ENCODE measurements at regions not wholly inside any gene's neighbourhood (a gene's known extent, or its start where the extent isn't known, plus 50 kb on each side); places are given as distances from the start of the nearest gene placed in this dataset.

- no CpG with 5 or more reads among the region's 2 CpGs for WGBS, 2 experiments (ENCODE audit: extremely low coverage in 2 of 2, insufficient read length in 1 of 2)
- intact Hi-C loops (cut with micrococcal nuclease) = no loop called here
Measured at GRCh38 chr12:78645956-78646355, 218.6 kb upstream of the SYT1 start.

More at GRCh38 chr12:78645956-78646355, 218.6 kb upstream of the SYT1 start:
- Histone ChIP-seq H2AFZ (replicated peaks; ENCODE audit: low read length, poor library complexity) (no peak overlapping the region), H4K91ac (ENCODE audit: insufficient read depth, low read depth, low read length) (no peak overlapping the region), H3K56ac (ENCODE audit: extremely low read depth, insufficient read depth, low read length) (no peak overlapping the region), H3K4me2 (ENCODE audit: low read depth, low read length) (no peak overlapping the region), H2AK9ac (replicated peaks; ENCODE audit: low read depth, low read length, poor library complexity) (no peak overlapping the region), H3K9me3 (ENCODE audit: control insufficient read depth, insufficient read depth, low read length) (no peaks in the 10 kb centered on the region), H2BK15ac (ENCODE audit: low read depth, low read length) (no peak overlapping the region), H3K36me3 (ENCODE audit: control insufficient read depth, insufficient read depth, low read length) (no peaks in the 10 kb centered on the region), H3K27ac (ENCODE audit: insufficient read depth, low read length) (no peak overlapping the region), H4K8ac (ENCODE audit: low read depth in 2 of 2, low read length in 2 of 2) (no peak overlapping the region), H3K9me1 (ENCODE audit: insufficient read depth, low read length) (no peaks in the 10 kb centered on the region), H2AK5ac (ENCODE audit: low read depth, low read length) (no peak overlapping the region), H3K9ac (ENCODE audit: low read depth, low read length) (no peak overlapping the region), H3K14ac (replicated peaks; ENCODE audit: low read depth, low read length) (no peak overlapping the region), H4K5ac (ENCODE audit: low read depth, low read length) (no peak overlapping the region), H3K18ac (ENCODE audit: low read depth, low read length) (no peak overlapping the region), H2BK20ac (ENCODE audit: low read depth, low read length) (no peak overlapping the region), H3K4me3 (ENCODE audit: insufficient read depth, low read depth, low read length) (no peak overlapping the region), H4K20me1 (ENCODE audit: insufficient read depth, low read length) (no peaks in the 10 kb centered on the region), H3K27me3 (ENCODE audit: control insufficient read depth, insufficient read depth, low read length) (no peaks in the 10 kb centered on the region), H3K4ac (ENCODE audit: low read depth, low read length) (no peak overlapping the region), H3K4me1 (ENCODE audit: control insufficient read depth, insufficient read depth, low read length) (no peaks in the 10 kb centered on the region), H2BK120ac (ENCODE audit: low read depth, low read length) (no peak overlapping the region), H3K79me1 (ENCODE audit: low read depth in 1 of 2, low read length in 2 of 2) (no peaks in the 10 kb centered on the region), H3K23ac (ENCODE audit: low read depth, low read length) (no peak overlapping the region), H2BK5ac (ENCODE audit: low read depth, low read length, poor library complexity, severe bottlenecking) (no peak overlapping the region)
- ChIA-PET POLR2A (ENCODE audit: unreplicated experiment) (no interaction called here), CTCF (no interaction called here)
- dilution Hi-C loops (cut with HindIII; ENCODE audit: low sequenced_read_pairs, unreplicated experiment) (no loop called here), in situ Hi-C loops (cut with MboI; ENCODE audit: low sequenced_read_pairs) (no loop called here)
- ATAC-seq (ENCODE audit: low read depth) (no peak; the same call in 1 of the 2 replicates), DNase-seq (peak; percentile 0)
- BruUV-seq (replicated peaks) = no TSS peak
- TF ChIP-seq CEBPB (IDR thresholded peaks at IDR 0.05; ENCODE audit: low read depth, low read length) = peak; percentile 75
- TF ChIP-seq, protein P1, sequence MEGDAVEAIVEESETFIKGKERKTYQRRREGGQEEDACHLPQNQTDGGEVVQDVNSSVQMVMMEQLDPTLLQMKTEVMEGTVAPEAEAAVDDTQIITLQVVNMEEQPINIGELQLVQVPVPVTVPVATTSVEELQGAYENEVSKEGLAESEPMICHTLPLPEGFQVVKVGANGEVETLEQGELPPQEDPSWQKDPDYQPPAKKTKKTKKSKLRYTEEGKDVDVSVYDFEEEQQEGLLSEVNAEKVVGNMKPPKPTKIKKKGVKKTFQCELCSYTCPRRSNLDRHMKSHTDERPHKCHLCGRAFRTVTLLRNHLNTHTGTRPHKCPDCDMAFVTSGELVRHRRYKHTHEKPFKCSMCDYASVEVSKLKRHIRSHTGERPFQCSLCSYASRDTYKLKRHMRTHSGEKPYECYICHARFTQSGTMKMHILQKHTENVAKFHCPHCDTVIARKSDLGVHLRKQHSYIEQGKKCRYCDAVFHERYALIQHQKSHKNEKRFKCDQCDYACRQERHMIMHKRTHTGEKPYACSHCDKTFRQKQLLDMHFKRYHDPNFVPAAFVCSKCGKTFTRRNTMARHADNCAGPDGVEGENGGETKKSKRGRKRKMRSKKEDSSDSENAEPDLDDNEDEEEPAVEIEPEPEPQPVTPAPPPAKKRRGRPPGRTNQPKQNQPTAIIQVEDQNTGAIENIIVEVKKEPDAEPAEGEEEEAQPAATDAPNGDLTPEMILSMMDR (conservative IDR thresholded peaks at IDR 0.05; ENCODE audit: low read depth, low read length) = no peak
